Neutrophil (primary cell): ENCODE measurements at regions not wholly inside any gene's neighbourhood (a gene's known extent, or its start where the extent isn't known, plus 50 kb on each side); places are given as distances from the start of the nearest gene placed in this dataset.
"Not testable (repeated sequence)": the region's sequence is repeated elsewhere in the genome, so short reads cannot be mapped to it uniquely, and the experiment has no call there.

ENCODE experiments used
- H3K27ac ChIP-seq: fragments of 200-600 bp; sonication (generic); 2 replicates; pipeline ENCODE4 v1.5.1; 2016; ENCODE audit warnings: mild to moderate bottlenecking, moderate library complexity
- H3K27me3 ChIP-seq: fragments of 200-600 bp; sonication (generic); 2 replicates; pipeline ENCODE4 v1.6.0; 2016; ENCODE audit warnings: mild to moderate bottlenecking
- H3K36me3 ChIP-seq: fragments of 200-600 bp; sonication (generic); 2 replicates; pipeline ENCODE4 v1.5.1; 2017
- H3K4me1 ChIP-seq, 2 experiments: fragments of 200-600 bp in 1 of 2; sonication (generic) in 1 of 2; 1 replicate in 1 of 2; 2 replicates in 1 of 2; pipeline versions ENCODE4 v1.5.1 to v1.6.1; 2013 to 2016; ENCODE audit warnings: low read depth in 1 of 2, low read length in 1 of 2, mild to moderate bottlenecking in 1 of 2, moderate library complexity in 1 of 2; ENCODE audit not compliant: control insufficient read depth in 1 of 2, insufficient read depth in 1 of 2
- H3K4me3 ChIP-seq, 2 experiments: fragments of 200-600 bp in 1 of 2; sonication (generic) in 1 of 2; 1 replicate in 1 of 2; 2 replicates in 1 of 2; pipeline ENCODE4 v1.5.1; 2013 to 2016; ENCODE audit warnings: low read depth in 1 of 2, low read length in 1 of 2, mild to moderate bottlenecking in 1 of 2, moderate library complexity in 1 of 2
- H3K9me3 ChIP-seq: fragments of 200-600 bp; sonication (generic); 2 replicates; pipeline ENCODE4 v1.5.1; 2016
- CTCF ChIP-seq: fragments of 200-600 bp; sonication (generic); IDR thresholded peaks from 2 replicates; pipeline ENCODE4 v1.5.1; 2016; ENCODE audit warnings: antibody characterized with exemption

DNA sequence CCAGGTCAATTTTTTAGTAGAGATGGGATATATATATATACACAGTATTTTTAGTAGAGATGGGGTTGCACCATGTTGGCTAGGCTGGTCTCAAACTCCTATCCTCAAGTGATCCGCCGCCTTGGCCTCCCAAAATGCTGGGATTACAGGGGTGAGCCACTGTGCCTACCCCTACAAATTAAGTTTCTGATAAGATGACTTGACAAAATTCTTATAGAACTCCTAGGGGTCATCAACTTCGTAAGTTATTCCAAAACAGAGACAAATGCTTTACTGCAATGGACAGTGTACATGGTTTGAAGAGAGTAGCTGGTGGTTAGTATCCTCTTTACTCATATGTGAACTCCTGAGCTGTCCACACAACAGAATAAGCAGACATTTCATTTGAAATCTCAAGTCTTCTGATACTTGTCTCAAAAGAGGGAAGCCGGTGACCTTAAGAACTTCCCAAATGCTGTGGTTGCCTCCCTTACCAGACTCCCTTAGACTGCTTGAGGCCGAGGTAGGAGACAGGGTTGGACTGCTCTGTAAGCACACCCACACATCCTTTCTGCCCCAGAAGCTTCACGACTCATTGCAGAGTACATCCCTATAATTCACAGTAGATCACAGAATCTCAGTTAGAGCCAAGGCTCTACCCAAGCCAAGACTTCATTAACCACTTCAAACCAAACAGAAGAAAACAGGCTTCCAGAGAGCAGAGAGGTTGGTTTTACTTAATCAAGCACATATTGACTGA lies 244.1 kb upstream of the IRF2BP2 start:
- no peaks in the 10 kb centered on the region for H3K36me3 ChIP-seq
- H3K27me3 ChIP-seq: no peaks in the 10 kb centered on the region
- peak overlapping the region; percentile 43 for H3K27ac ChIP-seq
- no peak overlapping the region for H3K4me3 ChIP-seq
- H3K4me1 ChIP-seq: peaks cover 41 to 44% of the 10 kb centered on the region in 2 experiments
- no peaks in the 10 kb centered on the region for H3K9me3 ChIP-seq
- TF ChIP-seq CTCF: no peak

DNA sequence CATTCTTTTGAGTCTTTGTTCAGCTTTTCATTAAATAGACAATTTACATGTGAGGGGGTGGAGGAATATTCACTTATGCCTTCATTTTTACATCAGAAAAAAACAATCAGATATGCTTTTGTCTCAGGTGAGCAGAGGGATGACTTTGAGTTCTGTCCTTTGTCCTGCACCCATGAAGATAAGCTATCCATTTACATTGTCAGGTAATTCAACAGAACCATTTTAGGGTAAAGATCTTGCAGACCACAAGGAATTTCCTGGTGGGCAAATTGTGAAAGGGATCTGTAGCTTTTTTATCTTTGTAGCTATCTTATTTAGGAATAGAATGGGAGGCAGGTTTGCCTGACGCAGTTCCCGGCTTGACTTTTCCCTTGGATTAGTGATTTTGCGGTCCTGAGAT lies 242.7 kb upstream of the IRF2BP2 start:
- Histone ChIP-seq H3K4me1 (peaks cover 50 to 53% of the 10 kb centered on the region in 2 experiments), H3K27me3 (no peaks in the 10 kb centered on the region), H3K27ac (peak overlapping the region; percentile 94), H3K9me3 (no peaks in the 10 kb centered on the region), H3K4me3 (no peak overlapping the region), H3K36me3 (no peaks in the 10 kb centered on the region)
- no peak for TF ChIP-seq CTCF

GRCh38 chr1:234851450-234852438 lies 241.8 kb upstream of the IRF2BP2 start:
- TF ChIP-seq CTCF: no peak
- H3K27ac ChIP-seq: peak overlapping the region; percentile 94
- peaks cover 50 to 53% of the 10 kb centered on the region in 2 experiments for H3K4me1 ChIP-seq
- no peaks in the 10 kb centered on the region for H3K36me3 ChIP-seq
- H3K9me3 ChIP-seq: no peaks in the 10 kb centered on the region
- H3K27me3 ChIP-seq: no peaks in the 10 kb centered on the region
- peak overlapping the region in 1 of 2 experiments; percentile 20 for H3K4me3 ChIP-seq

DNA sequence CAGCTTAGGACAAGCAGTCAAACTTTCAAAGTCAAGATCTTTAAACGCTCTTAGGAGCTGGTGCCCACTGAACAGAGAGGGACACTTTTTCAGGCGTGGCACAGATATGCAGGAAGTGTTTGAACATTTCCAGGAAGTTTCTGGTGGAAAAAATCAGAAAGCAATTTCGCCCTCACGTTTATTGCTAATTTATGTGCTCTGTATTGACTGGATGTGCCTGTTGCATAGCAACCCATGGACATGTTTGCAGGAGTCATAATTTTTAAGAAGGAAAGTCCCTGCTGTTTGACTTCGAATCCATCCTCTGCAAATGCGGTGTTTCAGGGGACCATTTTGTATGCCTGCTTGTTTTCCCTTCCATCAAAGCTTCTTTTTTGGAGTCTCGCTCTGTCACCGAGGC lies 239.9 kb upstream of the IRF2BP2 start:
- no peaks in the 10 kb centered on the region for H3K36me3 ChIP-seq
- H3K4me3 ChIP-seq: peak overlapping the region; percentile 16 to 45
- H3K9me3 ChIP-seq: no peaks in the 10 kb centered on the region
- H3K27me3 ChIP-seq: no peaks in the 10 kb centered on the region
- no peak for TF ChIP-seq CTCF
- peaks cover 63 to 67% of the 10 kb centered on the region in 2 experiments for H3K4me1 ChIP-seq
- peak overlapping the region; percentile 94 for H3K27ac ChIP-seq

- TF ChIP-seq CTCF: no peak
- H3K27ac ChIP-seq: peak overlapping the region; percentile 94
- H3K4me1 ChIP-seq: peaks cover 64 to 68% of the 10 kb centered on the region in 2 experiments
- no peaks in the 10 kb centered on the region for H3K27me3 ChIP-seq
- H3K9me3 ChIP-seq: no peaks in the 10 kb centered on the region
- H3K36me3 ChIP-seq: no peaks in the 10 kb centered on the region
- H3K4me3 ChIP-seq: peak overlapping the region; percentile 16 to 45
Measured at GRCh38 chr1:234848972-234849649, 239.1 kb upstream of the IRF2BP2 start.

DNA sequence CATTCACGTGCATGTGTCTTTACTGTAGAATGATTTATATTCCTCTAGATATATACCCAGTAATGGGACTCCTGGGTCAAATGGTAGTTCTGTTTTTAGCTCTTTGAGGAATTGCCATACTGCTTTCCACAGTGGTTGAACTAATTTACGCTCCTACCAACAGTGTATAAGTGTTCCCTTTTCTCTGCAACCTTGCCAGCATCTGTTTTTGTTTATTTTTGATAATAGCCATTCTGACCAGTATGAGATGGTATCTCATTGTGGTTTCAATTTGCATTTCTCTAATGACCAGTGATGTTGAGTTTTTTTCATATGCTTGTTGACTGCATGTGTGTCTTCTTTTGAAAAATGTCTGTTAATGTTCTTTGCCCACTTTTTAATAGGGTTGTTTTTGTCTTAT lies 236.8 kb upstream of the IRF2BP2 start:
- peaks cover 80 to 81% of the 10 kb centered on the region in 2 experiments for H3K4me1 ChIP-seq
- H3K9me3 ChIP-seq, H3K27ac ChIP-seq, H3K36me3 ChIP-seq, H3K27me3 ChIP-seq, H3K4me3 ChIP-seq: not testable (repeated sequence)
